ENCODE measurements at regions not wholly inside any gene's neighbourhood (a gene's known extent, or its start where the extent isn't known, plus 50 kb on each side); places are given as distances from the start of the nearest gene placed in this dataset.

- TF ChIP-seq CTCF (conservative IDR thresholded peaks at IDR 0.05 in 1 of 2, IDR thresholded peaks at IDR 0.05 in 1 of 2; ENCODE audit: low read depth in 1 of 2, low read length in 2 of 2) (no peak), EZH2 (IDR thresholded peaks at IDR 0.05; ENCODE audit: low read length, missing control alignments) (no peak)
Observed at GRCh38 chr1:191398551-191398950, 759.7 kb upstream of the RGS18 start.

Data from fibroblast of lung (primary cell).